ENCODE measurements at regions not wholly inside any gene's neighbourhood (a gene's known extent, or its start where the extent isn't known, plus 50 kb on each side); places are given as distances from the start of the nearest gene placed in this dataset.

GRCh38 chr13:34340534-34340933, 522.6 kb downstream of the RFC3 start:
- no peak for DNase-seq

- DNase-seq, result no peak
Measured at GRCh38 chr13:34343413-34343940, 525.5 kb downstream of the RFC3 start.

GRCh38 chr13:34344816-34345215, 526.9 kb downstream of the RFC3 start:
- DNase-seq, result no peak

- no peak for DNase-seq
Measured at GRCh38 chr13:34345258-34345965, 527.5 kb downstream of the RFC3 start.

- DNase-seq, result no peak
Measured at GRCh38 chr13:34346626-34347025, 528.7 kb downstream of the RFC3 start.

GRCh38 chr13:34347784-34348573, 530.0 kb downstream of the RFC3 start:
- no peak for DNase-seq

- DNase-seq, result no peak
Measured at GRCh38 chr13:34349091-34349722, 531.3 kb downstream of the RFC3 start.

- no peak for DNase-seq
Measured at GRCh38 chr13:34350671-34351070, 532.7 kb downstream of the RFC3 start.

- no peak for DNase-seq
Measured at GRCh38 chr13:34351134-34351533, 533.2 kb downstream of the RFC3 start.

GRCh38 chr13:34352958-34353357, 535.0 kb downstream of the RFC3 start:
- no peak for DNase-seq

- DNase-seq, result no peak
Measured at GRCh38 chr13:34356686-34357434, 538.9 kb downstream of the RFC3 start.

- peak in 1 of 2 experiments; percentile 13 for DNase-seq
Measured at GRCh38 chr13:34357435-34358232, 539.7 kb downstream of the RFC3 start.

GRCh38 chr13:34358811-34359513, 541.0 kb downstream of the RFC3 start:
- no peak for DNase-seq

GRCh38 chr13:34360702-34361101, 542.8 kb downstream of the RFC3 start:
- no peak for DNase-seq

GRCh38 chr13:34361560-34361959, 543.6 kb downstream of the RFC3 start:
- DNase-seq, result no peak

GRCh38 chr13:34363266-34363665, 545.3 kb downstream of the RFC3 start:
- no peak for DNase-seq

- no peak for DNase-seq
Measured at GRCh38 chr13:34364633-34365032, 546.7 kb downstream of the RFC3 start.

- no peak for DNase-seq
Measured at GRCh38 chr13:34369931-34370330, 552.0 kb downstream of the RFC3 start.

- no peak for DNase-seq
Measured at GRCh38 chr13:34371108-34371507, 553.2 kb downstream of the RFC3 start.

GRCh38 chr13:34371645-34372395, 553.9 kb downstream of the RFC3 start:
- no peak for DNase-seq

- DNase-seq, result no peak
Measured at GRCh38 chr13:34372581-34372980, 554.6 kb downstream of the RFC3 start.
